H1 (cell line): ENCODE measurements at regions not wholly inside any gene's neighbourhood (a gene's known extent, or its start where the extent isn't known, plus 50 kb on each side); places are given as distances from the start of the nearest gene placed in this dataset.

ENCODE experiments used
- CTCF ChIA-PET: fragments of 300-600 bp; sonication (Branson Sonifier 250); formaldehyde crosslinking; loops from one replicate; lab custom pipeline; 2021; ENCODE audit not compliant: partially characterized antibody; lab: Charles Lee
- POLR2A ChIA-PET: fragments of 300-600 bp; sonication (Branson Sonifier 250); formaldehyde crosslinking; loops from one replicate; lab custom pipeline; 2021; ENCODE audit warnings: inconsistent platforms; ENCODE audit not compliant: partially characterized antibody; lab: Charles Lee
- DNase-seq, 2 experiments: peaks; one replicate each; pipeline versions ENCODE4 v3.0.0 to v3.0.0-alpha.2; 2010 to 2022; ENCODE audit warnings: low spot score in 2 of 2, low read depth in 1 of 2, mixed read lengths in 1 of 2
- FAIRE-seq: peaks from 2 replicates; lab custom pipeline; 2011; peaks lifted over from hg19 to GRCh38; lab: Jason Lieb, UNC
- H2AFZ ChIP-seq: 2 replicates; pipeline ENCODE4 v1.8.1; 2012; ENCODE audit warnings: low read length, inconsistent platforms
- H2AK5ac ChIP-seq: 2 replicates; pipeline ENCODE4 v1.6.1; 2013; ENCODE audit warnings: low read depth, low read length
- H2BK120ac ChIP-seq: replicated peaks from 2 replicates; pipeline ENCODE3; 2013; ENCODE audit warnings: low read depth, low read length, inconsistent platforms
- H2BK12ac ChIP-seq: 2 replicates; pipeline ENCODE4 v1.6.1; 2013; ENCODE audit warnings: low read depth, low read length
- H2BK15ac ChIP-seq: 2 replicates; pipeline ENCODE4 v1.6.1; 2013; ENCODE audit warnings: low read length
- H2BK20ac ChIP-seq: 2 replicates; pipeline ENCODE4 v1.6.1; 2013; ENCODE audit warnings: low read length
- H2BK5ac ChIP-seq: 2 replicates; pipeline ENCODE4 v1.6.1; 2013; ENCODE audit warnings: low read depth, low read length
- H3K14ac ChIP-seq: 2 replicates; pipeline ENCODE4 v1.6.1; 2013; ENCODE audit warnings: inconsistent platforms; ENCODE audit not compliant: insufficient read length
- H3K18ac ChIP-seq: 2 replicates; pipeline ENCODE4 v1.6.1; 2013; ENCODE audit warnings: low read length; ENCODE audit errors: extremely low read depth
- H3K23ac ChIP-seq: 2 replicates; pipeline ENCODE4 v1.6.1; 2013; ENCODE audit warnings: inconsistent platforms; ENCODE audit not compliant: insufficient read length
- H3K23me2 ChIP-seq: 2 replicates; pipeline ENCODE4 v1.6.1; 2013; ENCODE audit warnings: low read depth, low read length
- H3K27ac ChIP-seq: 2 replicates; pipeline ENCODE4 v1.6.1; 2011; ENCODE audit warnings: low read depth, low read length, inconsistent platforms
- H3K27me3 ChIP-seq, 4 experiments: replicated peaks in 1 of 4; 1 replicate in 1 of 4; 2 replicates in 3 of 4; pipeline versions ENCODE4 v1.6.1 to v1.8.1; 2011 to 2013; ENCODE audit warnings: low read length in 3 of 4, mild to moderate bottlenecking in 3 of 4, inconsistent platforms in 2 of 4, mixed read lengths in 2 of 4, moderate library complexity in 1 of 4; ENCODE audit not compliant: control insufficient read depth in 3 of 4, insufficient read depth in 3 of 4; ENCODE audit errors: extremely low read depth in 1 of 4
- H3K36me3 ChIP-seq, 4 experiments: 2 replicates each; pipeline versions ENCODE4 v1.6.1 to v1.8.1; 2011 to 2013; ENCODE audit warnings: mild to moderate bottlenecking in 4 of 4, low read length in 3 of 4, moderate library complexity in 2 of 4, control low read depth in 1 of 4, inconsistent platforms in 1 of 4; ENCODE audit not compliant: insufficient read depth in 4 of 4, control insufficient read depth in 2 of 4
- H3K4ac ChIP-seq: replicated peaks from 2 replicates; pipeline ENCODE3; 2013; ENCODE audit warnings: low read length, low read depth, mixed read lengths, inconsistent platforms; ENCODE audit not compliant: insufficient read length
- H3K4me1 ChIP-seq, 4 experiments: replicated peaks in 1 of 4; 1 replicate in 1 of 4; 2 replicates in 3 of 4; pipeline versions ENCODE4 v1.6.1 to v1.8.1; 2011 to 2013; ENCODE audit warnings: low read length in 3 of 4, inconsistent platforms in 2 of 4, mixed read lengths in 1 of 4; ENCODE audit not compliant: insufficient read depth in 4 of 4, control insufficient read depth in 3 of 4
- H3K4me2 ChIP-seq, 2 experiments: 2 replicates each; pipeline versions ENCODE4 v1.6.1 to v1.8.1; 2011 to 2013; ENCODE audit warnings: low read depth in 2 of 2, low read length in 2 of 2, control low read depth in 1 of 2, inconsistent platforms in 1 of 2, mild to moderate bottlenecking in 1 of 2; ENCODE audit not compliant: insufficient read depth in 1 of 2
- H3K4me3 ChIP-seq, 4 experiments: fragments of 200-600, 300-600 bp in 1 of 4; sonication (generic), shearing (Covaris generic), sonication (Bioruptor Twin) in 1 of 4; 2 replicates each; pipeline versions ENCODE4 v1.5.1 to v1.8.1; 2011 to 2016; ENCODE audit warnings: low read length in 4 of 4, low read depth in 3 of 4, control low read depth in 2 of 4, inconsistent platforms in 2 of 4, mild to moderate bottlenecking in 2 of 4, mixed read lengths in 1 of 4, moderate library complexity in 1 of 4; ENCODE audit not compliant: insufficient read depth in 2 of 4; ENCODE audit errors: extremely low read depth in 1 of 4
- H3K56ac ChIP-seq: replicated peaks from 2 replicates; pipeline ENCODE3; 2013; ENCODE audit warnings: low read depth, mild to moderate bottlenecking, mixed read lengths, low read length, inconsistent platforms; ENCODE audit not compliant: insufficient read length
- H3K79me1 ChIP-seq: 2 replicates; pipeline ENCODE4 v1.6.1; 2013; ENCODE audit warnings: low read depth, low read length, control low read depth
- H3K79me2 ChIP-seq, 2 experiments: 2 replicates each; pipeline versions ENCODE4 v1.6.1 to v1.8.1; 2012 to 2013; ENCODE audit warnings: low read length in 2 of 2, mild to moderate bottlenecking in 2 of 2, inconsistent platforms in 1 of 2; ENCODE audit not compliant: insufficient read depth in 2 of 2, control insufficient read depth in 1 of 2
- H3K9ac ChIP-seq, 4 experiments: replicated peaks in 1 of 4; 1 replicate in 1 of 4; 2 replicates in 3 of 4; pipeline versions ENCODE4 v1.6.1 to v1.8.1; 2011 to 2013; ENCODE audit warnings: low read depth in 3 of 4, low read length in 3 of 4, control low read depth in 2 of 4, mild to moderate bottlenecking in 2 of 4, moderate library complexity in 2 of 4, inconsistent platforms in 1 of 4; ENCODE audit errors: extremely low read depth in 1 of 4
- H3K9me3 ChIP-seq, 2 experiments: 2 replicates each; pipeline versions ENCODE4 v1.6.1 to v1.8.1; 2012 to 2013; ENCODE audit warnings: mild to moderate bottlenecking in 2 of 2, moderate library complexity in 2 of 2, control low read depth in 1 of 2, inconsistent platforms in 1 of 2, low read depth in 1 of 2, low read length in 1 of 2, mixed read lengths in 1 of 2; ENCODE audit not compliant: insufficient read depth in 2 of 2
- H4K20me1 ChIP-seq, 2 experiments: replicated peaks in 1 of 2; 2 replicates each; pipeline versions ENCODE3 to v1.8.1; 2011 to 2013; ENCODE audit warnings: inconsistent platforms in 2 of 2, low read length in 2 of 2, mild to moderate bottlenecking in 1 of 2; ENCODE audit not compliant: insufficient read depth in 2 of 2, control insufficient read depth in 1 of 2
- H4K5ac ChIP-seq: 2 replicates; pipeline ENCODE4 v1.6.1; 2013; ENCODE audit warnings: low read length, low read depth, mixed read lengths, inconsistent platforms; ENCODE audit not compliant: insufficient read length
- H4K8ac ChIP-seq: 2 replicates; pipeline ENCODE4 v1.8.0; 2013; ENCODE audit warnings: mild to moderate bottlenecking, moderate library complexity, low read length, inconsistent platforms; ENCODE audit not compliant: insufficient read depth; ENCODE audit errors: extremely low read depth
- H4K91ac ChIP-seq: replicated peaks from 2 replicates; pipeline ENCODE3; 2013; ENCODE audit warnings: low read length, mixed read lengths, inconsistent platforms; ENCODE audit not compliant: insufficient read length
- BRCA1 ChIP-seq: IDR thresholded peaks from 2 replicates; pipeline ENCODE4 v1.6.1; 2012; ENCODE audit warnings: low read depth, low read length, improper control_type of control experiment
- CBX5 ChIP-seq: fragments of 300-800, 300-1000 bp; sonication (generic); IDR thresholded peaks from 2 replicates; pipeline ENCODE4 v1.7.1; 2016; ENCODE audit warnings: antibody characterized with exemption, low read length, low read depth
- SIN3A ChIP-seq, 2 experiments: IDR thresholded peaks in 1 of 2; conservative IDR thresholded peaks in 1 of 2; 2 replicates each; pipeline ENCODE4 v1.6.1; 2011 to 2012; ENCODE audit warnings: low read length in 2 of 2, improper control_type of control experiment in 1 of 2, low read depth in 1 of 2, mild to moderate bottlenecking in 1 of 2
- WGBS, 2 experiments: shearing (Covaris generic) in 1 of 2; methylation state at CpG; one replicate each; pipeline versions ENCODE4 v1.1.6 to v1.1.7; 2013 to 2015; ENCODE audit warnings: low lambda C conversion rate in 2 of 2, mixed read lengths in 2 of 2, inconsistent platforms in 1 of 2, low coverage in 1 of 2, missing lambda C conversion rate in 1 of 2; ENCODE audit not compliant: insufficient replicate concordance in 2 of 2, insufficient coverage in 1 of 2, insufficient read length in 1 of 2; ENCODE audit errors: extremely low coverage in 1 of 2, missing lambda C conversion rate in 1 of 2; 5-methylcytosine and 5-hydroxymethylcytosine counted together
- TF ChIP-seq, protein P1 (sequence below): IDR thresholded peaks from 2 replicates; pipeline ENCODE4 v1.6.1; 2012; ENCODE audit warnings: inconsistent platforms

DNA sequence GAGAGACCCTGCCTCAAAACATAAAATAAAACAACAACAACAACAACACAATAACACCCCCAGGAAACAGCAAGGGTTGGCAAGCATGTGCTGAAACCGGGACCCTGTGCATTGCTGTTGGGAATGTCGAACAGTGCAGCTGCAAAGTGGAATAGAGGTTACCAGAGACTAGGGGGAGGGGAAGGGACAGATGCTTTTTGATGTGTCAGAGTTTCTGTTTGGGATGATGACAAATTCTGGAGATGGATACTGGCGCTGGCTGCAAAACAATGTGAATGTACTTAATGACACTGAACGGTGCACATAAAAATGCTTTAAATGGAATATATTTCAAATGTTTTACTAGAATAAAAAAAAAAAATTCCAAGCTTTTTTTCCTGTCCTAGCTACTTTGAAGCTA lies 241.8 kb downstream of the TEX36 start:
- Histone ChIP-seq H3K9ac (no peak overlapping the region), H2BK20ac (no peak overlapping the region), H3K4me2 (no peak overlapping the region), H3K79me1 (no peaks in the 10 kb centered on the region), H3K56ac (no peak overlapping the region), H3K27me3 (no peaks in the 10 kb centered on the region), H3K9me3 (no peaks in the 10 kb centered on the region), H2AFZ (no peak overlapping the region), H4K20me1 (no peaks in the 10 kb centered on the region), H2BK120ac (no peak overlapping the region), H3K36me3 (no peaks in the 10 kb centered on the region), H3K18ac (no peak overlapping the region), H2BK5ac (no peak overlapping the region), H3K23ac (no peak overlapping the region), H4K91ac (no peak overlapping the region), H3K4me1 (no peaks in the 10 kb centered on the region), H2AK5ac (no peak overlapping the region), H3K14ac (no peak overlapping the region), H3K4me3 (no peak overlapping the region), H2BK15ac (no peak overlapping the region), H3K23me2 (no peaks in the 10 kb centered on the region), H4K5ac (no peak overlapping the region), H3K4ac (no peak overlapping the region), H3K27ac (no peak overlapping the region), H4K8ac (no peak overlapping the region), H2BK12ac (no peak overlapping the region), H3K79me2 (no peaks in the 10 kb centered on the region)
- ChIA-PET POLR2A (no interaction called here), CTCF (interaction anchor here (0.5 to 1.6 kb wide), 6 partner anchors 9 to 189 kb away, joined by 3 to 5 read pairs (median 4); no protein-coding TSS in a partner anchor)
- FAIRE-seq (no peak), DNase-seq (no peak)
- 84% methylated on average over 4 of the region's 4 CpGs; no CpG with 5 or more reads in 1 of the 2 experiments for WGBS, 2 experiments
- TF ChIP-seq CBX5 (no peak), BRCA1 (no peak), SIN3A (conservative IDR thresholded peaks at IDR 0.05 in 1 of 2, IDR thresholded peaks at IDR 0.05 in 1 of 2; ENCODE audit: low read depth in 1 of 2, low read length in 2 of 2) (no peak)
- TF ChIP-seq, protein P1, sequence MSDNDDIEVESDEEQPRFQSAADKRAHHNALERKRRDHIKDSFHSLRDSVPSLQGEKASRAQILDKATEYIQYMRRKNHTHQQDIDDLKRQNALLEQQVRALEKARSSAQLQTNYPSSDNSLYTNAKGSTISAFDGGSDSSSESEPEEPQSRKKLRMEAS: no peak
